Activated CD4-positive, alpha-beta T cell treated with anti-CD3 and anti-CD28 coated beads, Interleukin-10, Interleukin-2, amounts not matched to agents 100 ng/mL and 50 ng/mL, durations not matched to agents 16 hours and 8 hours (primary cell): ENCODE measurements at regions not wholly inside any gene's neighbourhood (a gene's known extent, or its start where the extent isn't known, plus 50 kb on each side); places are given as distances from the start of the nearest gene placed in this dataset.
"Not testable (repeated sequence)": the region's sequence is repeated elsewhere in the genome, so short reads cannot be mapped to it uniquely, and the experiment has no call there.

Source experiments
- DNase-seq: peaks from one replicate; pipeline ENCODE4 v3.0.0-alpha.2; 2020

- DNase-seq, result no peak
These were observed 349.8 kb downstream of the TCERG1L start for GRCh38 chr10:130961506-130962239.

- no peak for DNase-seq
These were observed 349.1 kb downstream of the TCERG1L start for GRCh38 chr10:130962240-130963051.

GRCh38 chr10:130963052-130963393, 348.5 kb downstream of the TCERG1L start:
- no peak for DNase-seq

GRCh38 chr10:130963786-130964522, 347.6 kb downstream of the TCERG1L start:
- no peak for DNase-seq

GRCh38 chr10:130964771-130965170, 346.8 kb downstream of the TCERG1L start:
- DNase-seq, result no peak

GRCh38 chr10:130967161-130967560, 344.4 kb downstream of the TCERG1L start:
- no peak for DNase-seq

- DNase-seq, result no peak
These were observed 343.7 kb downstream of the TCERG1L start for GRCh38 chr10:130967784-130968183.

GRCh38 chr10:130968511-130968910, 343.0 kb downstream of the TCERG1L start:
- DNase-seq, result no peak

GRCh38 chr10:130968964-130969363, 342.6 kb downstream of the TCERG1L start:
- DNase-seq, result no peak

GRCh38 chr10:130969700-130970099, 341.8 kb downstream of the TCERG1L start:
- no peak for DNase-seq

- no peak for DNase-seq
These were observed 341.0 kb downstream of the TCERG1L start for GRCh38 chr10:130970341-130971122.

- no peak for DNase-seq
These were observed 340.4 kb downstream of the TCERG1L start for GRCh38 chr10:130971123-130971435.

GRCh38 chr10:130973127-130973839, 338.2 kb downstream of the TCERG1L start:
- DNase-seq, result no peak

GRCh38 chr10:130974166-130974565, 337.4 kb downstream of the TCERG1L start:
- DNase-seq, result no peak

- not testable (repeated sequence) for DNase-seq
These were observed 336.2 kb downstream of the TCERG1L start for GRCh38 chr10:130975351-130975750.

GRCh38 chr10:130982802-130983201, 328.7 kb downstream of the TCERG1L start:
- DNase-seq, result no peak

- no peak for DNase-seq
These were observed 327.8 kb downstream of the TCERG1L start for GRCh38 chr10:130983749-130984148.

GRCh38 chr10:130984686-130985085, 326.8 kb downstream of the TCERG1L start:
- DNase-seq, result no peak

- DNase-seq, result no peak
These were observed 326.3 kb downstream of the TCERG1L start for GRCh38 chr10:130985158-130985753.

- no peak for DNase-seq
These were observed 324.7 kb downstream of the TCERG1L start for GRCh38 chr10:130986846-130987245.

GRCh38 chr10:130987401-130987800, 324.1 kb downstream of the TCERG1L start:
- DNase-seq, result no peak

GRCh38 chr10:130989670-130990232, 321.8 kb downstream of the TCERG1L start:
- DNase-seq, result no peak
